Suprapubic skin (tissue), 3 donors: ENCODE measurements at regions not wholly inside any gene's neighbourhood (a gene's known extent, or its start where the extent isn't known, plus 50 kb on each side); places are given as distances from the start of the nearest gene placed in this dataset.

ENCODE experiments used
- CTCF ChIP-seq, 2 donors: fragments of 200-600 bp in 1 of 2; fragments of 450-650 bp in 1 of 2; sonication (generic) in 1 of 2; IDR thresholded peaks; one replicate each; pipeline ENCODE4 v1.5.1; 2016 to 2019; ENCODE audit warnings: antibody characterized with exemption in 2 of 2, mild to moderate bottlenecking in 1 of 2, moderate library complexity in 1 of 2
- POLR2AphosphoS5 ChIP-seq, 3 donors: sonication (generic); formaldehyde crosslinking; IDR thresholded peaks; one replicate each; pipeline ENCODE4 v1.6.1; 2017; ENCODE audit warnings: antibody characterized with exemption in 3 of 3

GRCh38 chr5:17388717-17389116 lies 109.3 kb upstream of the TAF11L2 start:
- TF ChIP-seq POLR2AphosphoS5 (IDR thresholded peaks at IDR 0.05): no peak
- no peak for TF ChIP-seq CTCF (IDR thresholded peaks at IDR 0.05)
